ENCODE measurements at regions not wholly inside any gene's neighbourhood (a gene's known extent, or its start where the extent isn't known, plus 50 kb on each side); places are given as distances from the start of the nearest gene placed in this dataset.

DNA sequence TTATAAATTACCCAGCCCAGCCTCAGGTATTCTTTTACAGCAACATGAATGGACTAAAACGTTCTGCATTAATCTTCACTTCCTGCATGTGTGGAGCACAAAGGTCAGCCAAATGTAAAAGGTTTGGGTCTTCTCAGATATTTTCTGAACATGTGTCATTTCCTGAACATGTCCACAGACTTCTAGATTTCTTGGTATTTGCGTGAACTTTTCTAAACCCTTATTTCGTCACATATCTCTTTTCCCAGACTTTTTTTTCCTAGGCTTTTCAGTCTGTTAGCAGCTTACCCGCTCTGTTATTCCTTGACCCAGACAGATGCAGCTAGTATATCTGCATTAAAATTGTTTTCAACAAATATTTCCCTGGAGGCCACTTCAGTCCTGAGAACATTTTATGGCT lies 57.3 kb upstream of the USP51 start:
- intact Hi-C loops (cut with DNase I): no loop called here
- Histone ChIP-seq H3K4me1 (ENCODE audit: control insufficient read depth in 2 of 3, insufficient read depth in 2 of 3, low read depth in 1 of 3, low read length in 3 of 3) (no peaks in the 10 kb centered on the region), H3K27me3 (ENCODE audit: control insufficient read depth, insufficient read depth, low read length) (no peaks in the 10 kb centered on the region), H3K9me3 (ENCODE audit: control insufficient read depth in 2 of 3, insufficient read depth in 1 of 3, low read length in 3 of 3) (no peaks in the 10 kb centered on the region), H3K27ac (ENCODE audit: low read depth in 2 of 2, low read length in 2 of 2) (no peak overlapping the region), H3K36me3 (ENCODE audit: control insufficient read depth in 2 of 3, insufficient read depth in 3 of 3, low read length in 3 of 3) (no peaks in the 10 kb centered on the region), H3K4me3 (ENCODE audit: low read length in 3 of 3) (no peak overlapping the region), H3K9ac (ENCODE audit: low read length in 3 of 3) (no peak overlapping the region)
- no peak for FAIRE-seq
- TF ChIP-seq, protein P1, sequence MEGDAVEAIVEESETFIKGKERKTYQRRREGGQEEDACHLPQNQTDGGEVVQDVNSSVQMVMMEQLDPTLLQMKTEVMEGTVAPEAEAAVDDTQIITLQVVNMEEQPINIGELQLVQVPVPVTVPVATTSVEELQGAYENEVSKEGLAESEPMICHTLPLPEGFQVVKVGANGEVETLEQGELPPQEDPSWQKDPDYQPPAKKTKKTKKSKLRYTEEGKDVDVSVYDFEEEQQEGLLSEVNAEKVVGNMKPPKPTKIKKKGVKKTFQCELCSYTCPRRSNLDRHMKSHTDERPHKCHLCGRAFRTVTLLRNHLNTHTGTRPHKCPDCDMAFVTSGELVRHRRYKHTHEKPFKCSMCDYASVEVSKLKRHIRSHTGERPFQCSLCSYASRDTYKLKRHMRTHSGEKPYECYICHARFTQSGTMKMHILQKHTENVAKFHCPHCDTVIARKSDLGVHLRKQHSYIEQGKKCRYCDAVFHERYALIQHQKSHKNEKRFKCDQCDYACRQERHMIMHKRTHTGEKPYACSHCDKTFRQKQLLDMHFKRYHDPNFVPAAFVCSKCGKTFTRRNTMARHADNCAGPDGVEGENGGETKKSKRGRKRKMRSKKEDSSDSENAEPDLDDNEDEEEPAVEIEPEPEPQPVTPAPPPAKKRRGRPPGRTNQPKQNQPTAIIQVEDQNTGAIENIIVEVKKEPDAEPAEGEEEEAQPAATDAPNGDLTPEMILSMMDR (IDR thresholded peaks at IDR 0.05; ENCODE audit: borderline replicate concordance, extremely low read depth, insufficient read depth): no peak
- DNase-seq: peak in 1 of 5 donors; percentile 5

Measured in kidney (tissue), 13 donors.